Breast epithelium (tissue), 4 donors: ENCODE measurements at regions not wholly inside any gene's neighbourhood (a gene's known extent, or its start where the extent isn't known, plus 50 kb on each side); places are given as distances from the start of the nearest gene placed in this dataset.
A peak's percentile ranks its signal among the peaks of the same experiment; 100 is the strongest.

Experiments used
- DNase-seq, 2 donors: peaks; one replicate each; pipeline ENCODE4 v3.0.0-alpha.2; 2019; ENCODE audit warnings: low spot score in 2 of 2
- H3K27ac ChIP-seq, 2 donors: fragments of 200-600 bp; sonication (generic) in 1 of 2; one replicate each; pipeline ENCODE4 v1.5.1; 2016 to 2019; ENCODE audit warnings: mild to moderate bottlenecking in 1 of 2
- H3K27me3 ChIP-seq, 2 donors: fragments of 200-600 bp; sonication (generic) in 1 of 2; one replicate each; pipeline versions ENCODE4 v1.5.1 to v1.6.0; 2017 to 2019; ENCODE audit warnings: control low read depth in 1 of 2, mild to moderate bottlenecking in 1 of 2
- H3K36me3 ChIP-seq: fragments of 200-600 bp; one replicate; pipeline ENCODE4 v1.5.1; 2019
- H3K4me1 ChIP-seq, 2 donors: fragments of 200-600 bp; sonication (generic); one replicate each; pipeline ENCODE4 v1.5.1; 2016 to 2019; ENCODE audit warnings: control low read depth in 1 of 2
- H3K4me3 ChIP-seq, 3 donors: fragments of 200-600 bp; sonication (generic); 1 replicate in 2 of 3; 2 replicates in 1 of 3; pipeline ENCODE4 v1.5.1; 2016 to 2019; ENCODE audit warnings: mild to moderate bottlenecking in 3 of 3, moderate library complexity in 2 of 3
- H3K9me3 ChIP-seq, 2 donors: fragments of 200-600 bp; sonication (generic) in 1 of 2; one replicate each; pipeline ENCODE4 v1.5.1; 2016 to 2019; ENCODE audit warnings: control low read depth in 1 of 2
- POLR2A ChIP-seq: fragments of 450-650 bp; IDR thresholded peaks from one replicate; pipeline ENCODE4 v1.6.1; 2016; ENCODE audit warnings: antibody characterized with exemption, mild to moderate bottlenecking, moderate library complexity
- POLR2AphosphoS5 ChIP-seq, 3 donors: sonication (generic); formaldehyde crosslinking; IDR thresholded peaks; one replicate each; pipeline ENCODE4 v1.6.1; 2017; ENCODE audit warnings: antibody characterized with exemption in 3 of 3
- intact Hi-C: fragments of 100-400 bp; cut with DNase I; formaldehyde crosslinking; loops from one replicate; pipeline ENCODE4 v1.15.1; 2023; ENCODE audit warnings: low total_unique reads
- TF ChIP-seq, protein P1 (sequence below), 3 donors: fragments of 450-650 bp; IDR thresholded peaks; one replicate each; pipeline ENCODE4 v1.5.1; 2016 to 2017; ENCODE audit warnings: antibody characterized with exemption in 3 of 3, mild to moderate bottlenecking in 3 of 3, moderate library complexity in 3 of 3

DNA sequence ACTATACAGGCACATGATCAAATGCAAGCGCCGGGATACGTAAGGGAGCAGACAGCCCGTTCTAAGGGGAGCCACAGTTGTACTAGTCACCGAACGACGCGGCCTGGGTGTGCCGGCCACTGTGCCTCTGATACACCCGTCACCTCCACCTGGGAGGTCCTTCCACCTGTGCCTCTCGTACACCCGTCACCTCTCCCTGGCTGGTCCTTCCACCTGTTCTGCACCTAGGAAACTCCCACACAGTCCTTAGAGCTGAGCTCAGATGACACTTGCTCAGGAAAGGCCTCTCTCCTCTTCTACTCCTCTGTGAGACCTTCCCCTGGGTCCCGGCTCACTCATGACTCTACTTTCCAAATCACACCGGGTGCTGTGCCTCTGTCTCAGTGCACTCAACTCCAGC, 245.0 kb downstream of the TTLL2 start:
- intact Hi-C loops = no loop called here
- DNase-seq = peak in 1 of 2 donors; percentile 24
- no peak overlapping the region for H3K27ac ChIP-seq
- H3K9me3 ChIP-seq = no peaks in the 10 kb centered on the region
- H3K4me3 ChIP-seq = no peak overlapping the region
- no peaks in the 10 kb centered on the region for H3K36me3 ChIP-seq
- H3K27me3 ChIP-seq = peaks cover 0 to under 1% of the 10 kb centered on the region in 2 donors
- TF ChIP-seq POLR2A = no peak
- TF ChIP-seq, protein P1, sequence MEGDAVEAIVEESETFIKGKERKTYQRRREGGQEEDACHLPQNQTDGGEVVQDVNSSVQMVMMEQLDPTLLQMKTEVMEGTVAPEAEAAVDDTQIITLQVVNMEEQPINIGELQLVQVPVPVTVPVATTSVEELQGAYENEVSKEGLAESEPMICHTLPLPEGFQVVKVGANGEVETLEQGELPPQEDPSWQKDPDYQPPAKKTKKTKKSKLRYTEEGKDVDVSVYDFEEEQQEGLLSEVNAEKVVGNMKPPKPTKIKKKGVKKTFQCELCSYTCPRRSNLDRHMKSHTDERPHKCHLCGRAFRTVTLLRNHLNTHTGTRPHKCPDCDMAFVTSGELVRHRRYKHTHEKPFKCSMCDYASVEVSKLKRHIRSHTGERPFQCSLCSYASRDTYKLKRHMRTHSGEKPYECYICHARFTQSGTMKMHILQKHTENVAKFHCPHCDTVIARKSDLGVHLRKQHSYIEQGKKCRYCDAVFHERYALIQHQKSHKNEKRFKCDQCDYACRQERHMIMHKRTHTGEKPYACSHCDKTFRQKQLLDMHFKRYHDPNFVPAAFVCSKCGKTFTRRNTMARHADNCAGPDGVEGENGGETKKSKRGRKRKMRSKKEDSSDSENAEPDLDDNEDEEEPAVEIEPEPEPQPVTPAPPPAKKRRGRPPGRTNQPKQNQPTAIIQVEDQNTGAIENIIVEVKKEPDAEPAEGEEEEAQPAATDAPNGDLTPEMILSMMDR (IDR thresholded peaks at IDR 0.05) = no peak
- no peak for TF ChIP-seq POLR2AphosphoS5 (IDR thresholded peaks at IDR 0.05)
- no peaks in the 10 kb centered on the region for H3K4me1 ChIP-seq

GRCh38 chr6:167570460-167571400, 245.8 kb downstream of the TTLL2 start:
- Histone ChIP-seq H3K36me3 (no peaks in the 10 kb centered on the region), H3K27me3 (no peaks in the 10 kb centered on the region), H3K4me3 (no peak overlapping the region), H3K4me1 (no peaks in the 10 kb centered on the region), H3K27ac (no peak overlapping the region), H3K9me3 (no peaks in the 10 kb centered on the region)
- peak; percentile 8 to 42 for DNase-seq
- TF ChIP-seq POLR2A = no peak
- TF ChIP-seq POLR2AphosphoS5 (IDR thresholded peaks at IDR 0.05) = no peak
- TF ChIP-seq, protein P1 (IDR thresholded peaks at IDR 0.05) = no peak
- intact Hi-C loops = no loop called here

GRCh38 chr6:167571550-167571949, 246.7 kb downstream of the TTLL2 start:
- TF ChIP-seq POLR2AphosphoS5 (IDR thresholded peaks at IDR 0.05) (no peak), POLR2A (no peak)
- TF ChIP-seq, protein P1 (IDR thresholded peaks at IDR 0.05) = no peak
- H3K4me1 ChIP-seq = no peaks in the 10 kb centered on the region
- DNase-seq = peak in 1 of 2 donors; percentile 24
- H3K27me3 ChIP-seq = no peaks in the 10 kb centered on the region
- intact Hi-C loops = no loop called here
- no peak overlapping the region for H3K4me3 ChIP-seq
- no peaks in the 10 kb centered on the region for H3K36me3 ChIP-seq
- no peak overlapping the region for H3K27ac ChIP-seq
- H3K9me3 ChIP-seq = no peaks in the 10 kb centered on the region

GRCh38 chr6:167572106-167572505, 247.2 kb downstream of the TTLL2 start:
- TF ChIP-seq, protein P1 (IDR thresholded peaks at IDR 0.05) = no peak
- TF ChIP-seq POLR2AphosphoS5 (IDR thresholded peaks at IDR 0.05) = no peak
- no peak for TF ChIP-seq POLR2A
- H3K27ac ChIP-seq = no peak overlapping the region
- no peaks in the 10 kb centered on the region for H3K27me3 ChIP-seq
- no peak overlapping the region for H3K4me3 ChIP-seq
- no peaks in the 10 kb centered on the region for H3K4me1 ChIP-seq
- H3K9me3 ChIP-seq = no peaks in the 10 kb centered on the region
- intact Hi-C loops = no loop called here
- DNase-seq = peak; percentile 13 to 44
- H3K36me3 ChIP-seq = no peaks in the 10 kb centered on the region

GRCh38 chr6:167572841-167573271, 248.0 kb downstream of the TTLL2 start:
- Histone ChIP-seq H3K4me3 (no peak overlapping the region), H3K27ac (no peak overlapping the region), H3K36me3 (no peaks in the 10 kb centered on the region), H3K27me3 (no peaks in the 10 kb centered on the region), H3K9me3 (no peaks in the 10 kb centered on the region), H3K4me1 (no peaks in the 10 kb centered on the region)
- DNase-seq = peak; percentile 6 to 30
- intact Hi-C loops = no loop called here
- no peak for TF ChIP-seq POLR2AphosphoS5 (IDR thresholded peaks at IDR 0.05)
- TF ChIP-seq, protein P1 (IDR thresholded peaks at IDR 0.05) = no peak
- no peak for TF ChIP-seq POLR2A
